NB4 (cell line): ENCODE measurements at regions not wholly inside any gene's neighbourhood (a gene's known extent, or its start where the extent isn't known, plus 50 kb on each side); places are given as distances from the start of the nearest gene placed in this dataset.

ENCODE experiments used
- DNase-seq: peaks from one replicate; pipeline ENCODE4 v3.0.0; 2010; ENCODE audit warnings: low read depth
- H3K4me3 ChIP-seq: one replicate; pipeline ENCODE4 v1.5.1; 2011; ENCODE audit warnings: mild to moderate bottlenecking, low read depth, low read length, moderate library complexity
- CTCF ChIP-seq: IDR thresholded peaks from one replicate; pipeline ENCODE4 v1.5.1; 2012; ENCODE audit warnings: low read depth, low read length
- MAX ChIP-seq: IDR thresholded peaks from 2 replicates; pipeline ENCODE4 v1.6.1; 2011; ENCODE audit warnings: low read depth, low read length
- MYC ChIP-seq: IDR thresholded peaks from 2 replicates; pipeline ENCODE4 v1.6.1; 2011; ENCODE audit warnings: low read depth, low read length
- POLR2A ChIP-seq: IDR thresholded peaks from 2 replicates; pipeline ENCODE4 v1.6.1; 2011; ENCODE audit warnings: mild to moderate bottlenecking; ENCODE audit not compliant: insufficient read length; ENCODE audit errors: extremely low read depth

- TF ChIP-seq MYC (no peak), MAX (no peak), POLR2A (no peak), CTCF (no peak)
- DNase-seq, result no peak
- H3K4me3 ChIP-seq, result no peak overlapping the region
Measured at GRCh38 chr3:5613599-5613998, 426.1 kb downstream of the EDEM1 start.

- no peak overlapping the region for H3K4me3 ChIP-seq
- TF ChIP-seq MYC (no peak), CTCF (no peak), POLR2A (no peak), MAX (no peak)
- DNase-seq, result no peak
Measured at GRCh38 chr3:5616873-5617272, 429.4 kb downstream of the EDEM1 start.

GRCh38 chr3:5618170-5618569, 430.7 kb downstream of the EDEM1 start:
- TF ChIP-seq MYC (no peak), MAX (no peak), POLR2A (no peak), CTCF (no peak)
- H3K4me3 ChIP-seq, result no peak overlapping the region
- no peak for DNase-seq

GRCh38 chr3:5630406-5630805, 442.9 kb downstream of the EDEM1 start:
- DNase-seq, result no peak
- H3K4me3 ChIP-seq, result no peak overlapping the region
- TF ChIP-seq MYC (no peak), CTCF (no peak), POLR2A (no peak), MAX (no peak)

- TF ChIP-seq CTCF (no peak), MYC (no peak), POLR2A (no peak), MAX (no peak)
- no peak overlapping the region for H3K4me3 ChIP-seq
- DNase-seq, result no peak
Measured at GRCh38 chr3:5633960-5634359, 446.5 kb downstream of the EDEM1 start.

GRCh38 chr3:5634411-5634810, 446.9 kb downstream of the EDEM1 start:
- no peak for DNase-seq
- H3K4me3 ChIP-seq, result no peak overlapping the region
- no peak for TF ChIP-seq CTCF
- TF ChIP-seq MAX, result no peak
- no peak for TF ChIP-seq MYC
- no peak for TF ChIP-seq POLR2A
